Liver (tissue), 8 donors: ENCODE measurements at regions not wholly inside any gene's neighbourhood (a gene's known extent, or its start where the extent isn't known, plus 50 kb on each side); places are given as distances from the start of the nearest gene placed in this dataset.

Source experiments
- DNase-seq: peaks from one replicate; pipeline ENCODE4 v3.0.0-alpha.2; 2017; ENCODE audit warnings: low spot score
- H3K27ac ChIP-seq, 2 donors: one replicate each; pipeline ENCODE4 v1.7.0; 2013; ENCODE audit warnings: inconsistent platforms in 2 of 2, low read length in 2 of 2, control low read depth in 1 of 2, low read depth in 1 of 2, mild to moderate bottlenecking in 1 of 2
- H3K27me3 ChIP-seq, 4 donors: one replicate each; pipeline versions ENCODE4 v1.6.1 to v1.7.0; 2013; ENCODE audit warnings: low read length in 3 of 4, inconsistent platforms in 1 of 4, mild to moderate bottlenecking in 1 of 4, moderate library complexity in 1 of 4; ENCODE audit not compliant: control insufficient read depth in 4 of 4, insufficient read depth in 4 of 4
- H3K36me3 ChIP-seq, 4 donors: one replicate each; pipeline versions ENCODE4 v1.6.1 to v1.7.0; 2013; ENCODE audit warnings: low read length in 3 of 4, mild to moderate bottlenecking in 3 of 4, low read depth in 1 of 4, moderate library complexity in 1 of 4; ENCODE audit not compliant: control insufficient read depth in 4 of 4, insufficient read depth in 3 of 4
- H3K4me1 ChIP-seq, 4 donors: one replicate each; pipeline versions ENCODE4 v1.6.1 to v1.7.0; 2013; ENCODE audit warnings: low read length in 3 of 4, mild to moderate bottlenecking in 3 of 4, moderate library complexity in 1 of 4; ENCODE audit not compliant: control insufficient read depth in 4 of 4, insufficient read depth in 4 of 4
- H3K4me3 ChIP-seq, 3 donors: one replicate each; pipeline versions ENCODE4 v1.6.1 to v1.7.0; 2013; ENCODE audit warnings: low read length in 3 of 3, control low read depth in 1 of 3, low read depth in 1 of 3, mild to moderate bottlenecking in 1 of 3
- H3K9ac ChIP-seq, 2 donors: one replicate each; pipeline ENCODE4 v1.7.0; 2013; ENCODE audit warnings: low read length in 2 of 2, mild to moderate bottlenecking in 2 of 2, moderate library complexity in 2 of 2, control low read depth in 1 of 2, low read depth in 1 of 2
- H3K9me3 ChIP-seq, 4 donors: one replicate each; pipeline versions ENCODE4 v1.6.1 to v1.7.0; 2013; ENCODE audit warnings: low read length in 3 of 4; ENCODE audit not compliant: control insufficient read depth in 4 of 4
- ATF3 ChIP-seq: IDR thresholded peaks from 2 replicates; pipeline ENCODE4 v1.6.1; 2016; ENCODE audit warnings: antibody characterized with exemption
- CTCF ChIP-seq: fragments of 150-350 bp; IDR thresholded peaks from 2 replicates; pipeline ENCODE4 v1.5.1; 2017; ENCODE audit warnings: improper control_type of control experiment, low read depth, low read length; ENCODE audit not compliant: missing input control
- EGR1 ChIP-seq, 2 donors: IDR thresholded peaks; 2 replicates each; pipeline ENCODE4 v1.6.1; 2016 to 2018; ENCODE audit warnings: antibody characterized with exemption in 2 of 2, low read depth in 2 of 2
- FOXA1 ChIP-seq: IDR thresholded peaks from 2 replicates; pipeline ENCODE4 v1.6.1; 2016; ENCODE audit warnings: antibody characterized with exemption
- FOXA2 ChIP-seq: IDR thresholded peaks from 2 replicates; pipeline ENCODE4 v1.6.1; 2016; ENCODE audit warnings: antibody characterized with exemption
- GABPA ChIP-seq, 2 donors: IDR thresholded peaks in 1 of 2; conservative IDR thresholded peaks in 1 of 2; 2 replicates each; pipeline ENCODE4 v1.6.1; 2016; ENCODE audit warnings: antibody characterized with exemption in 2 of 2, mild to moderate bottlenecking in 1 of 2, moderate library complexity in 1 of 2
- HNF4A ChIP-seq, 2 donors: conservative IDR thresholded peaks; 2 replicates each; pipeline ENCODE4 v1.6.1; 2016; ENCODE audit warnings: antibody characterized with exemption in 2 of 2, mild to moderate bottlenecking in 2 of 2
- HNF4G ChIP-seq: IDR thresholded peaks from 2 replicates; pipeline ENCODE4 v1.6.1; 2016; ENCODE audit warnings: antibody characterized with exemption
- JUND ChIP-seq, 2 donors: IDR thresholded peaks; 2 replicates each; pipeline ENCODE4 v1.6.1; 2016; ENCODE audit warnings: antibody characterized with exemption in 2 of 2
- MAX ChIP-seq: IDR thresholded peaks from 2 replicates; pipeline ENCODE4 v1.6.1; 2016; ENCODE audit warnings: antibody characterized with exemption
- NR2F2 ChIP-seq: IDR thresholded peaks from 2 replicates; pipeline ENCODE4 v1.6.1; 2016; ENCODE audit warnings: antibody characterized with exemption
- RAD21 ChIP-seq, 2 donors: IDR thresholded peaks; 2 replicates each; pipeline ENCODE4 v1.6.1; 2016; ENCODE audit warnings: antibody characterized with exemption in 2 of 2, mild to moderate bottlenecking in 2 of 2
- REST ChIP-seq: IDR thresholded peaks from 2 replicates; pipeline ENCODE4 v1.6.1; 2016; ENCODE audit warnings: antibody characterized with exemption, mild to moderate bottlenecking
- RXRA ChIP-seq, 2 donors: IDR thresholded peaks; 2 replicates each; pipeline ENCODE4 v1.6.1; 2017 to 2018; ENCODE audit warnings: antibody characterized with exemption in 2 of 2, mild to moderate bottlenecking in 1 of 2
- SP1 ChIP-seq: IDR thresholded peaks from 2 replicates; pipeline ENCODE4 v1.6.1; 2018; ENCODE audit warnings: antibody characterized with exemption, mild to moderate bottlenecking
- TAF1 ChIP-seq: conservative IDR thresholded peaks from 2 replicates; pipeline ENCODE4 v1.6.1; 2016; ENCODE audit warnings: antibody characterized with exemption, mild to moderate bottlenecking
- YY1 ChIP-seq: IDR thresholded peaks from 2 replicates; pipeline ENCODE4 v1.6.1; 2016; ENCODE audit warnings: antibody characterized with exemption, mild to moderate bottlenecking
- ZBTB33 ChIP-seq: IDR thresholded peaks from 2 replicates; pipeline ENCODE4 v1.6.1; 2016; ENCODE audit warnings: antibody characterized with exemption
- WGBS: extraction: QIAGEN DNeasy Blood & Tissue Kit; methylation state at CpG from one replicate; pipeline ENCODE4 v1.1.7; 2013; 5-methylcytosine and 5-hydroxymethylcytosine counted together
- donor health status: healthy.
- donor health status: healthy.
- donor health status: healthy.
- donor health status: healthy.
- donor health status: healthy.

- TF ChIP-seq CTCF (no peak), HNF4A (conservative IDR thresholded peaks at IDR 0.05) (no peak)
These were observed 791.3 kb upstream of the KIRREL3 start (continued) for GRCh38 chr11:127791844-127792243.

- no peak overlapping the region for H3K9ac ChIP-seq
- TF ChIP-seq CTCF (no peak), MAX (no peak), RXRA (IDR thresholded peaks at IDR 0.05) (no peak), ZBTB33 (no peak), SP1 (no peak), EGR1 (IDR thresholded peaks at IDR 0.05; ENCODE audit: low read depth in 2 of 2) (no peak), RAD21 (IDR thresholded peaks at IDR 0.05) (no peak), JUND (IDR thresholded peaks at IDR 0.05) (no peak), YY1 (no peak), NR2F2 (no peak), TAF1 (no peak), HNF4G (no peak), FOXA1 (no peak), ATF3 (no peak), GABPA (IDR thresholded peaks at IDR 0.05 in 1 of 2, conservative IDR thresholded peaks at IDR 0.05 in 1 of 2) (no peak), REST (no peak), HNF4A (conservative IDR thresholded peaks at IDR 0.05) (no peak), FOXA2 (no peak)
- no peak overlapping the region for H3K4me3 ChIP-seq
- H3K9me3 ChIP-seq = no peaks in the 10 kb centered on the region
- WGBS = 92% methylated on average over 4 of the region's 4 CpGs
- no peaks in the 10 kb centered on the region for H3K36me3 ChIP-seq
- no peaks in the 10 kb centered on the region for H3K27me3 ChIP-seq
- DNase-seq = no peak
- H3K4me1 ChIP-seq = no peaks in the 10 kb centered on the region
- H3K27ac ChIP-seq = no peak overlapping the region
These were observed 790.0 kb upstream of the KIRREL3 start for GRCh38 chr11:127790592-127790991.
